ENCODE measurements at regions not wholly inside any gene's neighbourhood (a gene's known extent, or its start where the extent isn't known, plus 50 kb on each side); places are given as distances from the start of the nearest gene placed in this dataset.

- no peak for TF ChIP-seq CTCF (conservative IDR thresholded peaks at IDR 0.05; ENCODE audit: low read depth, low read length)
- H3K4me3 ChIP-seq (ENCODE audit: low read depth, low read length): no peak overlapping the region
- DNase-seq (ENCODE audit: low read depth): no peak
These were observed 177.5 kb downstream of the CDC5L start for GRCh38 chr6:44564906-44565524.

GRCh38 chr6:44567406-44567805 lies 179.9 kb downstream of the CDC5L start:
- no peak for TF ChIP-seq CTCF (conservative IDR thresholded peaks at IDR 0.05; ENCODE audit: low read depth, low read length)
- no peak overlapping the region for H3K4me3 ChIP-seq (ENCODE audit: low read depth, low read length)
- DNase-seq (ENCODE audit: low read depth): peak; percentile 46

GRCh38 chr6:44569131-44569530 lies 181.6 kb downstream of the CDC5L start:
- no peak for TF ChIP-seq CTCF (conservative IDR thresholded peaks at IDR 0.05; ENCODE audit: low read depth, low read length)
- no peak overlapping the region for H3K4me3 ChIP-seq (ENCODE audit: low read depth, low read length)
- no peak for DNase-seq (ENCODE audit: low read depth)

GRCh38 chr6:44569931-44570385 lies 182.5 kb downstream of the CDC5L start:
- no peak for TF ChIP-seq CTCF (conservative IDR thresholded peaks at IDR 0.05; ENCODE audit: low read depth, low read length)
- DNase-seq (ENCODE audit: low read depth): no peak

GRCh38 chr6:44571510-44571909 lies 184.0 kb downstream of the CDC5L start:
- no peak for TF ChIP-seq CTCF (conservative IDR thresholded peaks at IDR 0.05; ENCODE audit: low read depth, low read length)

More at GRCh38 chr6:44569931-44570385, 182.5 kb downstream of the CDC5L start:
- no peak overlapping the region for H3K4me3 ChIP-seq (ENCODE audit: low read depth, low read length)

GRCh38 chr6:44572346-44572745 lies 184.8 kb downstream of the CDC5L start:
- no peak for DNase-seq (ENCODE audit: low read depth)
- H3K4me3 ChIP-seq (ENCODE audit: low read depth, low read length): no peak overlapping the region
- no peak for TF ChIP-seq CTCF (conservative IDR thresholded peaks at IDR 0.05; ENCODE audit: low read depth, low read length)

More at GRCh38 chr6:44571510-44571909, 184.0 kb downstream of the CDC5L start:
- no peak for DNase-seq (ENCODE audit: low read depth)
- no peak overlapping the region for H3K4me3 ChIP-seq (ENCODE audit: low read depth, low read length)

GRCh38 chr6:44575644-44576043 lies 188.1 kb downstream of the CDC5L start:
- no peak for TF ChIP-seq CTCF (conservative IDR thresholded peaks at IDR 0.05; ENCODE audit: low read depth, low read length)
- no peak for DNase-seq (ENCODE audit: low read depth)
- no peak overlapping the region for H3K4me3 ChIP-seq (ENCODE audit: low read depth, low read length)

All from choroid plexus epithelial cell (primary cell).